ENCODE measurements at regions not wholly inside any gene's neighbourhood (a gene's known extent, or its start where the extent isn't known, plus 50 kb on each side); places are given as distances from the start of the nearest gene placed in this dataset.

GRCh38 chr7:25633426-25634036 lies 405.2 kb upstream of the NPVF start:
- TF ChIP-seq, protein P1, sequence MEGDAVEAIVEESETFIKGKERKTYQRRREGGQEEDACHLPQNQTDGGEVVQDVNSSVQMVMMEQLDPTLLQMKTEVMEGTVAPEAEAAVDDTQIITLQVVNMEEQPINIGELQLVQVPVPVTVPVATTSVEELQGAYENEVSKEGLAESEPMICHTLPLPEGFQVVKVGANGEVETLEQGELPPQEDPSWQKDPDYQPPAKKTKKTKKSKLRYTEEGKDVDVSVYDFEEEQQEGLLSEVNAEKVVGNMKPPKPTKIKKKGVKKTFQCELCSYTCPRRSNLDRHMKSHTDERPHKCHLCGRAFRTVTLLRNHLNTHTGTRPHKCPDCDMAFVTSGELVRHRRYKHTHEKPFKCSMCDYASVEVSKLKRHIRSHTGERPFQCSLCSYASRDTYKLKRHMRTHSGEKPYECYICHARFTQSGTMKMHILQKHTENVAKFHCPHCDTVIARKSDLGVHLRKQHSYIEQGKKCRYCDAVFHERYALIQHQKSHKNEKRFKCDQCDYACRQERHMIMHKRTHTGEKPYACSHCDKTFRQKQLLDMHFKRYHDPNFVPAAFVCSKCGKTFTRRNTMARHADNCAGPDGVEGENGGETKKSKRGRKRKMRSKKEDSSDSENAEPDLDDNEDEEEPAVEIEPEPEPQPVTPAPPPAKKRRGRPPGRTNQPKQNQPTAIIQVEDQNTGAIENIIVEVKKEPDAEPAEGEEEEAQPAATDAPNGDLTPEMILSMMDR (IDR thresholded peaks at IDR 0.05) = no peak
- no peak for TF ChIP-seq POLR2A (IDR thresholded peaks at IDR 0.05)

Data from testis (tissue), 2 donors.